ENCODE measurements at regions not wholly inside any gene's neighbourhood (a gene's known extent, or its start where the extent isn't known, plus 50 kb on each side); places are given as distances from the start of the nearest gene placed in this dataset.
"Not testable (repeated sequence)": the region's sequence is repeated elsewhere in the genome, so short reads cannot be mapped to it uniquely, and the experiment has no call there.

GRCh38 chr21:38039841-38040240 lies 123.6 kb upstream of the KCNJ6 start:
- DNase-seq (ENCODE audit: low read depth in 3 of 3), result no peak

- DNase-seq (ENCODE audit: low read depth in 3 of 3), result no peak
These were observed 125.2 kb upstream of the KCNJ6 start for GRCh38 chr21:38041493-38041892.

GRCh38 chr21:38042246-38042645 lies 126.0 kb upstream of the KCNJ6 start:
- DNase-seq (ENCODE audit: low read depth in 3 of 3), result no peak

GRCh38 chr21:38048167-38048566 lies 131.9 kb upstream of the KCNJ6 start:
- DNase-seq (ENCODE audit: low read depth in 3 of 3), result no peak

GRCh38 chr21:38054334-38054733 lies 138.1 kb upstream of the KCNJ6 start:
- no peak for DNase-seq (ENCODE audit: low read depth in 3 of 3)

- DNase-seq (ENCODE audit: low read depth in 3 of 3), result no peak
These were observed 140.2 kb upstream of the KCNJ6 start for GRCh38 chr21:38056481-38056880.

- no peak for DNase-seq (ENCODE audit: low read depth in 3 of 3)
These were observed 141.4 kb upstream of the KCNJ6 start for GRCh38 chr21:38057626-38058025.

GRCh38 chr21:38060533-38060932 lies 144.3 kb upstream of the KCNJ6 start:
- DNase-seq (ENCODE audit: low read depth in 3 of 3), result no peak

GRCh38 chr21:38067086-38067739 lies 151.0 kb upstream of the KCNJ6 start:
- no peak for DNase-seq (ENCODE audit: low read depth in 3 of 3)

GRCh38 chr21:38072489-38072888 lies 156.2 kb upstream of the KCNJ6 start:
- DNase-seq (ENCODE audit: low read depth in 3 of 3), result no peak

GRCh38 chr21:38075833-38076587 lies 159.8 kb upstream of the KCNJ6 start:
- DNase-seq (ENCODE audit: low read depth in 3 of 3), result no peak

- DNase-seq (ENCODE audit: low read depth in 3 of 3), result no peak
These were observed 161.3 kb upstream of the KCNJ6 start for GRCh38 chr21:38077569-38077968.

- DNase-seq (ENCODE audit: low read depth in 3 of 3), result no peak
These were observed 164.6 kb upstream of the KCNJ6 start for GRCh38 chr21:38080888-38081287.

GRCh38 chr21:38081708-38082107 lies 165.5 kb upstream of the KCNJ6 start:
- DNase-seq (ENCODE audit: low read depth in 3 of 3), result no peak

- DNase-seq (ENCODE audit: low read depth in 3 of 3), result no peak
These were observed 166.8 kb upstream of the KCNJ6 start for GRCh38 chr21:38082936-38083485.

- DNase-seq (ENCODE audit: low read depth in 3 of 3), result no peak
These were observed 167.3 kb upstream of the KCNJ6 start for GRCh38 chr21:38083535-38083934.

- DNase-seq (ENCODE audit: low read depth in 3 of 3), result no peak
These were observed 170.2 kb upstream of the KCNJ15 start for GRCh38 chr21:38086580-38086979.

GRCh38 chr21:38088916-38089762 lies 167.7 kb upstream of the KCNJ15 start:
- no peak for DNase-seq (ENCODE audit: low read depth in 3 of 3)

GRCh38 chr21:38089763-38090046 lies 167.1 kb upstream of the KCNJ15 start:
- DNase-seq (ENCODE audit: low read depth in 3 of 3), result no peak

- DNase-seq (ENCODE audit: low read depth in 3 of 3), result not testable (repeated sequence)
These were observed 165.7 kb upstream of the KCNJ15 start for GRCh38 chr21:38091061-38091460.

GRCh38 chr21:38092051-38092450 lies 164.7 kb upstream of the KCNJ15 start:
- DNase-seq (ENCODE audit: low read depth in 3 of 3), result no peak

GRCh38 chr21:38095220-38095619 lies 161.6 kb upstream of the KCNJ15 start:
- DNase-seq (ENCODE audit: low read depth in 3 of 3), result no peak

- no peak for DNase-seq (ENCODE audit: low read depth in 3 of 3)
These were observed 159.0 kb upstream of the KCNJ15 start for GRCh38 chr21:38097789-38098188.
